ENCODE measurements at regions not wholly inside any gene's neighbourhood (a gene's known extent, or its start where the extent isn't known, plus 50 kb on each side); places are given as distances from the start of the nearest gene placed in this dataset.

- TF ChIP-seq CTCF (IDR thresholded peaks at IDR 0.05): no peak
- no peak for TF ChIP-seq POLR2A (IDR thresholded peaks at IDR 0.05)
Measured at GRCh38 chr9:30944741-30945280, 1439.6 kb upstream of the ACO1 start.

Data from thyroid gland (tissue), 4 donors.